ENCODE measurements at regions not wholly inside any gene's neighbourhood (a gene's known extent, or its start where the extent isn't known, plus 50 kb on each side); places are given as distances from the start of the nearest gene placed in this dataset.

DNA sequence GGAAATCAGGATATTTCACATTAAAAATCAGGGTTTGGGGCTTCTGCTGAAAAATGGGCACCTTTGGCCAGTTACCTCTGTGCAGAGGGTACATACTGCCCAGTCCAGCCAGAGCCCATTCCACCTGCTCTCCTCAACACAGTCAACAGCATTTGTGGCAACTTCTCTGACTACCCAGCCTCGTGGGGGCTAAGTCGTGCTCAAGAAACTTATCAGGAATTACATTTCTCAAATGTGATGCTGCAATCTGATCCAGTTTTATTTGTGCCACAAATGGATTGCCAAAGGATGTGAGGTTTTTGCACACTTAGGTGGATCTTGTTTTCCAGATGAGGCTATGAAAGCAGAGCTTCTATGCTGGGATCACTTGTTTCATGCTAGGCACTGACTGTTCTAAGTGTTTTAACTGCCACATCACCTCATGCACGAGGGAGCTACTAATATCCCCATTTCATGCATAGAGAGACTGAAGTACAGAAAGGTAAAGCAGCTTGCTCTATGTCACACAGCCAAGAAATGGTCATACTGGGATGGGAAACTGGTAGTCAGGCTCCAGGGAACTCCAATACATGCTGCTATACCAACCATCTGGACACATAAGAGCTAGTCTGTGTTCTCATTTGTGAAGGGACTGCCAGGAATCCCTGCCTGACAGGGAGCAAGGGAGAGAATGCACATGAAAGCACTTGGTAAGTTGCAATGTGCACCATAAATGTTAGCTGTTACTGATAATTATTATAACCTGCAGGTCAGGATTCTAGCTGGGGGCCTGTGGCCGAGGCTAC, 89.0 kb upstream of the HK2 start:
- no peak overlapping the region for H3K4ac ChIP-seq (ENCODE audit: low read depth in 1 of 2, low read length in 2 of 2)

DNA sequence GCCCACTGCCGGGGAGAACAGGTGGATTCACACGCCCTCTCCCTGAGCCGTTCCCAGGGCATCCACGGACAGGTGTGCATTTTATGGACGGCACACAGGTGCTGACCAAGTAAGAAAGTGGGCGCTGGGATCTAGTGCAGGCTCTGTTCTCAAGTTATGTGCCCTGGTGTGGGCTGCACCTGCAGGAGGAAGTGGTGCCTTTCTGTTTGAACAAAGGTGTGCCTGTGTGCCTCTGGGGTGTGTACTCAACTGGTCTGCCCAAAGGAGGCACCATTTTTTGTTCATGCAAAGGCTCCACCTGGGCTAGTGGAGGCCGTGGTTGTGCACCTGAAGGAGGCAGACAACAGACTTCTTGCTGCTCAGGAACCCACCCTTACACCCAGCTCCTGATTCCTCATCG, 88.2 kb upstream of the HK2 start:
- peaks cover 8% of the 10 kb centered on the region for H3K4me1 ChIP-seq (ENCODE audit: control insufficient read depth, insufficient read depth, low read depth, low read length)
- no peak overlapping the region for H2BK12ac ChIP-seq (ENCODE audit: low read length in 2 of 2)
- H2BK15ac ChIP-seq (ENCODE audit: low read depth, poor library complexity, severe bottlenecking): no peak overlapping the region
- no peaks in the 10 kb centered on the region for H3K9me3 ChIP-seq (ENCODE audit: control insufficient read depth, low read length)
- H3K4me2 ChIP-seq (ENCODE audit: low read length, poor library complexity, severe bottlenecking): no peak overlapping the region
- H4K91ac ChIP-seq (ENCODE audit: low read length): no peak overlapping the region
- DNase-seq: no peak
- no peak overlapping the region for H3K23ac ChIP-seq (ENCODE audit: low read length in 2 of 2)
- no peak overlapping the region for H3K4me3 ChIP-seq (ENCODE audit: insufficient read depth in 1 of 2, low read depth in 1 of 2, low read length in 2 of 2)
- no peaks in the 10 kb centered on the region for H3K79me1 ChIP-seq (replicated peaks; ENCODE audit: low read length, poor library complexity, severe bottlenecking)
- no peak overlapping the region for H3K27ac ChIP-seq (ENCODE audit: low read length, poor library complexity, severe bottlenecking)
- 91% methylated on average over 8 of the region's 8 CpGs for WGBS
- no peak overlapping the region for H3K18ac ChIP-seq (ENCODE audit: low read depth in 1 of 2, low read length in 2 of 2)
- H3K36me3 ChIP-seq (ENCODE audit: control insufficient read depth in 1 of 2, insufficient read depth in 2 of 2, low read depth in 1 of 2, low read length in 2 of 2): no peaks in the 10 kb centered on the region
- H3K27me3 ChIP-seq (ENCODE audit: control insufficient read depth in 1 of 2, insufficient read depth in 1 of 2, low read length in 2 of 2): peaks cover 0 to 14% of the 10 kb centered on the region in 2 experiments
- no peak overlapping the region for H2BK120ac ChIP-seq (ENCODE audit: low read depth, low read length)
- no peak overlapping the region for H4K8ac ChIP-seq (ENCODE audit: low read length)
- no peak overlapping the region for H3K9ac ChIP-seq (ENCODE audit: low read length)
- no peak overlapping the region for H2AFZ ChIP-seq (ENCODE audit: low read depth, low read length)
- no peak overlapping the region for H2BK5ac ChIP-seq (ENCODE audit: low read depth, low read length, poor library complexity, severe bottlenecking)
- no peak overlapping the region for H3K4ac ChIP-seq (ENCODE audit: low read depth in 1 of 2, low read length in 2 of 2)
- H3K14ac ChIP-seq (ENCODE audit: low read length in 2 of 2): no peak overlapping the region
- no peak overlapping the region for H2AK5ac ChIP-seq (ENCODE audit: low read length, severe bottlenecking)

More for the DNA sequence above, 89.0 kb upstream of the HK2 start:
- Histone ChIP-seq H3K14ac (ENCODE audit: low read length in 2 of 2) (no peak overlapping the region), H3K27me3 (ENCODE audit: control insufficient read depth in 1 of 2, insufficient read depth in 1 of 2, low read length in 2 of 2) (peaks cover 0 to 14% of the 10 kb centered on the region in 2 experiments), H3K79me1 (replicated peaks; ENCODE audit: low read length, poor library complexity, severe bottlenecking) (no peaks in the 10 kb centered on the region), H2AK5ac (ENCODE audit: low read length, severe bottlenecking) (no peak overlapping the region), H3K27ac (ENCODE audit: low read length, poor library complexity, severe bottlenecking) (no peak overlapping the region), H3K4me3 (ENCODE audit: insufficient read depth in 1 of 2, low read depth in 1 of 2, low read length in 2 of 2) (no peak overlapping the region), H3K23ac (ENCODE audit: low read length in 2 of 2) (no peak overlapping the region), H2BK120ac (ENCODE audit: low read depth, low read length) (no peak overlapping the region), H3K18ac (ENCODE audit: low read depth in 1 of 2, low read length in 2 of 2) (no peak overlapping the region), H2BK5ac (ENCODE audit: low read depth, low read length, poor library complexity, severe bottlenecking) (no peak overlapping the region), H4K91ac (ENCODE audit: low read length) (no peak overlapping the region), H2AFZ (ENCODE audit: low read depth, low read length) (no peak overlapping the region), H3K9ac (ENCODE audit: low read length) (peak overlapping the region; percentile 6), H3K36me3 (ENCODE audit: control insufficient read depth in 1 of 2, insufficient read depth in 2 of 2, low read depth in 1 of 2, low read length in 2 of 2) (no peaks in the 10 kb centered on the region), H4K8ac (ENCODE audit: low read length) (no peak overlapping the region), H2BK15ac (ENCODE audit: low read depth, poor library complexity, severe bottlenecking) (no peak overlapping the region), H3K4me2 (ENCODE audit: low read length, poor library complexity, severe bottlenecking) (no peak overlapping the region), H2BK12ac (ENCODE audit: low read length in 2 of 2) (no peak overlapping the region), H3K4me1 (ENCODE audit: control insufficient read depth, insufficient read depth, low read depth, low read length) (peaks cover 16% of the 10 kb centered on the region), H3K9me3 (ENCODE audit: control insufficient read depth, low read length) (no peaks in the 10 kb centered on the region)
- 80% methylated on average over 3 of the region's 4 CpGs for WGBS
- DNase-seq: no peak

DNA sequence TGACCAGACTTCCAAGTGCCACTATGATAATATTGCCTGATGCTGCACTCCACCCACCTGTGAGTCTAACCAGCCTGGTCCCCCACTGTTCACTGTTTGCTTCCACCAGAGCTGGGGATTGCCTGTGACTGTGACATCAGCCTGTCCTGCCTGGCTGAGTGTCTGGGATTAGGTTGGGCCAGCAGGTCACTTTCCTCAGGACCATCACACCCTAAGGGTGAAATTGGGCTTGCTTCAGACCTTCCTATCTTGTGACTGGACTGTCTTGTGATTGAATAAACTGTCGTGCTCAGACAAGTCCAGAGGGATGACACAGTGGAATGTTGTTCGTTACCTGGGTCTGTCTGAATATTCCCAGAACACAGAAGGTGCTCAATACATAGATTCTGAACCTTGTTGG, 87.4 kb upstream of the HK2 start:
- Histone ChIP-seq H3K4me1 (ENCODE audit: control insufficient read depth, insufficient read depth, low read depth, low read length) (peaks cover 5% of the 10 kb centered on the region), H2BK120ac (ENCODE audit: low read depth, low read length) (no peak overlapping the region), H3K14ac (ENCODE audit: low read length in 2 of 2) (no peak overlapping the region), H2BK15ac (ENCODE audit: low read depth, poor library complexity, severe bottlenecking) (peak overlapping the region; percentile 39), H3K18ac (ENCODE audit: low read depth in 1 of 2, low read length in 2 of 2) (no peak overlapping the region), H3K23ac (ENCODE audit: low read length in 2 of 2) (no peak overlapping the region), H2BK12ac (ENCODE audit: low read length in 2 of 2) (peak overlapping the region in 1 of 2 experiments; percentile 37), H3K9ac (ENCODE audit: low read length) (no peak overlapping the region), H4K8ac (ENCODE audit: low read length) (no peak overlapping the region), H2BK5ac (ENCODE audit: low read depth, low read length, poor library complexity, severe bottlenecking) (no peak overlapping the region), H3K9me3 (ENCODE audit: control insufficient read depth, low read length) (no peaks in the 10 kb centered on the region), H3K4me3 (ENCODE audit: insufficient read depth in 1 of 2, low read depth in 1 of 2, low read length in 2 of 2) (no peak overlapping the region), H3K79me1 (replicated peaks; ENCODE audit: low read length, poor library complexity, severe bottlenecking) (no peaks in the 10 kb centered on the region), H2AFZ (ENCODE audit: low read depth, low read length) (no peak overlapping the region), H3K4ac (ENCODE audit: low read depth in 1 of 2, low read length in 2 of 2) (no peak overlapping the region), H3K36me3 (ENCODE audit: control insufficient read depth in 1 of 2, insufficient read depth in 2 of 2, low read depth in 1 of 2, low read length in 2 of 2) (no peaks in the 10 kb centered on the region), H4K91ac (ENCODE audit: low read length) (no peak overlapping the region), H3K27ac (ENCODE audit: low read length, poor library complexity, severe bottlenecking) (no peak overlapping the region), H3K4me2 (ENCODE audit: low read length, poor library complexity, severe bottlenecking) (no peak overlapping the region), H3K27me3 (ENCODE audit: control insufficient read depth in 1 of 2, insufficient read depth in 1 of 2, low read length in 2 of 2) (peaks cover 0 to 14% of the 10 kb centered on the region in 2 experiments), H2AK5ac (ENCODE audit: low read length, severe bottlenecking) (no peak overlapping the region)
- DNase-seq: no peak
- 84% methylated on average over 2 of the region's 2 CpGs for WGBS

DNA sequence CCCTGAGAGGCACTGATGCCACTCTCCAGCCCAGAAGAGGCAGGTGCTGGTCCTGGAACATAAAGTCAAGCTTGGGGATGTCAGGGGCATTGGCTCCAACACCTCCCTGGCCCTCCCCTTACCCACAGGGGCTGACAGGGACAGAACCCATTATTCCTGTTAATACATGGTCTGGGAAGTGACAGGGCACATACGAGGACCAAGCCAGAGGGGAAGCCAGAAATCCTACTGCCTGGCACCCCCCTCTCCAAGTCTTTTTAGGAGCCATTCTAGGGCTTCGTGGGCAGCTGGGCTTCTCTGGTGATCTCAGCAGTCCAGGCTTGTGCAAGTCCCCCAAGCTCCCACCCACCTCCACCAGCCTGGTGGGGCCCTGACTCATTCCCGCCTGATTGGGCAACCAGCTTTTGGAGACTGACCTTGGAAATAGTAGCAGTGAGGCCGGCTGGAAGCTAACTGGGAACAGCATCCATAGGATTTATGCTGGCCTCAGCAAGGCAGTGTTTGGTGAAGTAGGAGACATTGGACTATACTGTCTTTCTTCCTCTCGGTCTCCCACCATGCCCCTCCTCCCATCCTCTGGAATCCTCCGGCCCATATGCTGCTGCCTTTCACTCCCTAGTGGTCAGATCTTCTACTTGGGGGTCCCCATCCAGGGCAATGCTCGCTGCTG, 86.4 kb upstream of the HK2 start:
- H4K91ac ChIP-seq (ENCODE audit: low read length): peak overlapping the region; percentile 66
- H3K4me1 ChIP-seq (ENCODE audit: control insufficient read depth, insufficient read depth, low read depth, low read length): peaks cover 5% of the 10 kb centered on the region
- H3K9ac ChIP-seq (ENCODE audit: low read length): peak overlapping the region; percentile 49
- no peak overlapping the region for H3K18ac ChIP-seq (ENCODE audit: low read depth in 1 of 2, low read length in 2 of 2)
- H2BK5ac ChIP-seq (ENCODE audit: low read depth, low read length, poor library complexity, severe bottlenecking): no peak overlapping the region
- peaks cover 0 to 14% of the 10 kb centered on the region in 2 experiments for H3K27me3 ChIP-seq (ENCODE audit: control insufficient read depth in 1 of 2, insufficient read depth in 1 of 2, low read length in 2 of 2)
- H2BK120ac ChIP-seq (ENCODE audit: low read depth, low read length): no peak overlapping the region
- no peak overlapping the region for H3K14ac ChIP-seq (ENCODE audit: low read length in 2 of 2)
- WGBS: 73% methylated on average over 6 of the region's 7 CpGs
- H3K79me1 ChIP-seq (replicated peaks; ENCODE audit: low read length, poor library complexity, severe bottlenecking): no peaks in the 10 kb centered on the region
- no peaks in the 10 kb centered on the region for H3K36me3 ChIP-seq (ENCODE audit: control insufficient read depth in 1 of 2, insufficient read depth in 2 of 2, low read depth in 1 of 2, low read length in 2 of 2)
- H3K27ac ChIP-seq (ENCODE audit: low read length, poor library complexity, severe bottlenecking): no peak overlapping the region
- H3K23ac ChIP-seq (ENCODE audit: low read length in 2 of 2): no peak overlapping the region
- peak; percentile 84 for DNase-seq
- no peak overlapping the region for H3K4me2 ChIP-seq (ENCODE audit: low read length, poor library complexity, severe bottlenecking)
- H2BK15ac ChIP-seq (ENCODE audit: low read depth, poor library complexity, severe bottlenecking): no peak overlapping the region
- peak overlapping the region in 1 of 2 experiments; percentile 38 for H2BK12ac ChIP-seq (ENCODE audit: low read length in 2 of 2)
- peak overlapping the region in 1 of 2 experiments; percentile 41 for H3K4me3 ChIP-seq (ENCODE audit: insufficient read depth in 1 of 2, low read depth in 1 of 2, low read length in 2 of 2)
- peak overlapping the region in 1 of 2 experiments; percentile 32 for H3K4ac ChIP-seq (ENCODE audit: low read depth in 1 of 2, low read length in 2 of 2)
- H2AK5ac ChIP-seq (ENCODE audit: low read length, severe bottlenecking): peak overlapping the region; percentile 18
- H2AFZ ChIP-seq (ENCODE audit: low read depth, low read length): no peak overlapping the region
- H3K9me3 ChIP-seq (ENCODE audit: control insufficient read depth, low read length): no peaks in the 10 kb centered on the region
- H4K8ac ChIP-seq (ENCODE audit: low read length): peak overlapping the region; percentile 31

Data from mesenchymal stem cell (in vitro differentiated cells and primary cell).